Neural cell (in vitro differentiated cells): ENCODE measurements at regions not wholly inside any gene's neighbourhood (a gene's known extent, or its start where the extent isn't known, plus 50 kb on each side); places are given as distances from the start of the nearest gene placed in this dataset.
"Not testable (repeated sequence)": the region's sequence is repeated elsewhere in the genome, so short reads cannot be mapped to it uniquely, and the experiment has no call there.

Experiments
- H2AFZ ChIP-seq: fragments of 200-600, 300-800 bp; sonication (generic), shearing (Covaris generic); 2 replicates; pipeline ENCODE4 v1.6.0; 2014; ENCODE audit warnings: low read depth, mild to moderate bottlenecking, antibody characterized with exemption, low read length, moderate library complexity
- H3F3A ChIP-seq: fragments of 200-600 bp; shearing (Covaris generic); 2 replicates; pipeline ENCODE4 v1.6.1; 2016; ENCODE audit warnings: mild to moderate bottlenecking, moderate library complexity, mixed read lengths, antibody characterized with exemption, low read length; ENCODE audit not compliant: insufficient read depth, poor library complexity, severe bottlenecking
- H3K27ac ChIP-seq: fragments of 200-600, 300-800 bp; sonication (generic), shearing (Covaris generic); 2 replicates; pipeline ENCODE4 v1.5.1; 2014; ENCODE audit warnings: mild to moderate bottlenecking, low read length, moderate library complexity
- H3K27me3 ChIP-seq: fragments of 300-800, 200-600 bp; sonication (generic), shearing (Covaris generic); 2 replicates; pipeline ENCODE4 v1.6.0; 2014; ENCODE audit warnings: mild to moderate bottlenecking, low read depth, low read length, moderate library complexity; ENCODE audit not compliant: insufficient read depth
- H3K36me3 ChIP-seq: fragments of 300-800, 200-600 bp; sonication (generic), shearing (Covaris generic); 2 replicates; pipeline ENCODE4 v1.5.1; 2014; ENCODE audit warnings: mild to moderate bottlenecking, antibody characterized with exemption, low read length, moderate library complexity; ENCODE audit not compliant: insufficient read depth
- H3K4me2 ChIP-seq: fragments of 300-800, 200-600 bp; sonication (generic), shearing (Covaris generic); 2 replicates; pipeline ENCODE4 v1.6.0; 2014; ENCODE audit warnings: mild to moderate bottlenecking, low read length
- H3K4me3 ChIP-seq: fragments of 300-800, 200-600 bp; sonication (generic), shearing (Covaris generic); 2 replicates; pipeline ENCODE4 v1.5.1; 2014; ENCODE audit warnings: mild to moderate bottlenecking, low read length, moderate library complexity
- H3K79me2 ChIP-seq: fragments of 200-600 bp; shearing (Covaris generic); replicated peaks from 2 replicates; pipeline ENCODE4 v1.6.0; 2014; ENCODE audit warnings: mild to moderate bottlenecking, low read length, moderate library complexity; ENCODE audit not compliant: insufficient read depth
- H3K9ac ChIP-seq: fragments of 300-800, 200-600 bp; sonication (generic), shearing (Covaris generic); 2 replicates; pipeline ENCODE4 v1.6.1; 2016; ENCODE audit warnings: mild to moderate bottlenecking, low read length, mixed read lengths
- H3K9me2 ChIP-seq: fragments of 200-600 bp; shearing (Covaris generic); 2 replicates; pipeline ENCODE4 v1.6.1; 2016; ENCODE audit warnings: mild to moderate bottlenecking, low read length, mixed read lengths; ENCODE audit not compliant: insufficient read depth
- H3K9me3 ChIP-seq: fragments of 200-600, 300-800 bp; sonication (generic), shearing (Covaris generic); 2 replicates; pipeline ENCODE4 v1.6.1; 2016; ENCODE audit warnings: mild to moderate bottlenecking, mixed run types, low read length, moderate library complexity, mixed read lengths
- H4K20me1 ChIP-seq: fragments of 200-600 bp; shearing (Covaris generic); 2 replicates; pipeline ENCODE4 v1.6.1; 2016; ENCODE audit warnings: mild to moderate bottlenecking, mixed run types; ENCODE audit not compliant: insufficient read depth

GRCh38 chr7:55699450-55699842, 127.1 kb upstream of the VOPP1 start:
- not testable (repeated sequence) for H3K27ac ChIP-seq

GRCh38 chr7:55698607-55699449, 126.5 kb upstream of the VOPP1 start:
- H3K4me2 ChIP-seq, H3K36me3 ChIP-seq, H3K27ac ChIP-seq, H3K9me3 ChIP-seq, H3K9me2 ChIP-seq, H3K27me3 ChIP-seq, H2AFZ ChIP-seq, H3F3A ChIP-seq, H3K9ac ChIP-seq, H3K4me3 ChIP-seq, H3K79me2 ChIP-seq, H4K20me1 ChIP-seq: not testable (repeated sequence)

More at GRCh38 chr7:55699450-55699842, 127.1 kb upstream of the VOPP1 start:
- H3K9me3 ChIP-seq, H3K4me3 ChIP-seq, H3K36me3 ChIP-seq, H3K9ac ChIP-seq, H3K4me2 ChIP-seq, H4K20me1 ChIP-seq, H3F3A ChIP-seq, H3K9me2 ChIP-seq, H3K27me3 ChIP-seq, H2AFZ ChIP-seq, H3K79me2 ChIP-seq: not testable (repeated sequence)

- not testable (repeated sequence) for H3K27me3 ChIP-seq, H3K79me2 ChIP-seq, H3F3A ChIP-seq, H3K9me3 ChIP-seq, H3K36me3 ChIP-seq, H3K4me2 ChIP-seq, H3K4me3 ChIP-seq, H3K9me2 ChIP-seq, H4K20me1 ChIP-seq, H3K9ac ChIP-seq, H2AFZ ChIP-seq, H3K27ac ChIP-seq
These were observed 123.8 kb upstream of the VOPP1 start for GRCh38 chr7:55695893-55696701.

GRCh38 chr7:55694484-55694883, 122.2 kb upstream of the VOPP1 start:
- not testable (repeated sequence) for H3K4me2 ChIP-seq, H2AFZ ChIP-seq, H3K79me2 ChIP-seq, H3K9me2 ChIP-seq, H3K9ac ChIP-seq, H4K20me1 ChIP-seq, H3K36me3 ChIP-seq, H3K4me3 ChIP-seq, H3K27ac ChIP-seq, H3K27me3 ChIP-seq, H3F3A ChIP-seq, H3K9me3 ChIP-seq

GRCh38 chr7:55688684-55689681, 116.7 kb upstream of the VOPP1 start:
- not testable (repeated sequence) for H3K4me2 ChIP-seq, H3K9ac ChIP-seq, H3K9me3 ChIP-seq, H3K36me3 ChIP-seq, H2AFZ ChIP-seq, H3K27ac ChIP-seq, H3K4me3 ChIP-seq, H4K20me1 ChIP-seq, H3F3A ChIP-seq, H3K79me2 ChIP-seq, H3K9me2 ChIP-seq, H3K27me3 ChIP-seq

- not testable (repeated sequence) for H3K4me2 ChIP-seq, H4K20me1 ChIP-seq, H3K9me3 ChIP-seq
These were observed 116.0 kb upstream of the VOPP1 start for GRCh38 chr7:55688261-55688660.

GRCh38 chr7:55687252-55687651, 115.0 kb upstream of the VOPP1 start:
- H3K9me3 ChIP-seq, H3K4me2 ChIP-seq, H3F3A ChIP-seq, H3K9ac ChIP-seq, H3K4me3 ChIP-seq, H2AFZ ChIP-seq, H3K36me3 ChIP-seq, H3K79me2 ChIP-seq, H3K9me2 ChIP-seq, H4K20me1 ChIP-seq, H3K27me3 ChIP-seq, H3K27ac ChIP-seq: not testable (repeated sequence)

More at GRCh38 chr7:55688261-55688660, 116.0 kb upstream of the VOPP1 start:
- not testable (repeated sequence) for H3K9me2 ChIP-seq, H3F3A ChIP-seq, H2AFZ ChIP-seq, H3K79me2 ChIP-seq, H3K27ac ChIP-seq, H3K36me3 ChIP-seq, H3K27me3 ChIP-seq, H3K9ac ChIP-seq, H3K4me3 ChIP-seq
